PC-3 (cell line): ENCODE measurements at regions not wholly inside any gene's neighbourhood (a gene's known extent, or its start where the extent isn't known, plus 50 kb on each side); places are given as distances from the start of the nearest gene placed in this dataset.
A peak's percentile ranks its signal among the peaks of the same experiment; 100 is the strongest.

Experiments
- ATAC-seq: fragments of 200-7000 bp; cut with Tn5 transposase; 2 replicates; pipeline ENCODE4 v1.9.1; 2020; ENCODE audit warnings: mild to moderate bottlenecking, moderate library complexity
- BruUV-seq: library from RNA; stranded (reverse); fragments of 400-500 nt; replicated peaks from 2 replicates; lab custom pipeline; 2021; lab: Mats Ljungman, UMichigan
- CTCF ChIA-PET: fragments of 300-600 bp; sonication (Branson Sonifier 250); formaldehyde crosslinking; loops from one replicate; lab custom pipeline; 2022; ENCODE audit warnings: antibody characterized with exemption; lab: Charles Lee
- POLR2A ChIA-PET: fragments of 300-600 bp; sonication (Branson Sonifier 250); formaldehyde crosslinking; loops from one replicate; lab custom pipeline; 2022; ENCODE audit warnings: antibody characterized with exemption; ENCODE audit not compliant: unreplicated experiment; lab: Charles Lee
- DNase-seq: peaks from one replicate; pipeline ENCODE4 v3.0.0-alpha.2; 2015
- H2AFZ ChIP-seq: fragments of 300-600 bp; sonication (generic); 2 replicates; pipeline ENCODE4 v1.6.0; 2016; ENCODE audit warnings: antibody characterized with exemption, low read length
- H3F3A ChIP-seq: fragments of 300-600 bp; sonication (generic); one replicate; pipeline ENCODE4 v1.6.0; 2017; ENCODE audit warnings: antibody characterized with exemption, low read length, control low read depth, mild to moderate bottlenecking; ENCODE audit not compliant: unreplicated experiment
- H3K27ac ChIP-seq: fragments of 300-600 bp; sonication (generic); 2 replicates; pipeline ENCODE4 v1.5.1; 2016; ENCODE audit warnings: mild to moderate bottlenecking, low read length
- H3K27me3 ChIP-seq: fragments of 300-600 bp; sonication (generic); 2 replicates; pipeline ENCODE4 v1.6.1; 2016; ENCODE audit warnings: low read length, mixed read lengths
- H3K36me3 ChIP-seq: fragments of 300-600 bp; sonication (generic); 2 replicates; pipeline ENCODE4 v1.6.1; 2016; ENCODE audit warnings: low read depth, mixed run types, low read length, mixed read lengths
- H3K4me1 ChIP-seq: fragments of 300-600 bp; sonication (generic); 2 replicates; pipeline ENCODE4 v1.5.1; 2016; ENCODE audit warnings: low read length; ENCODE audit not compliant: insufficient read depth
- H3K4me2 ChIP-seq: fragments of 300-600 bp; sonication (generic); 2 replicates; pipeline ENCODE4 v1.6.0; 2016; ENCODE audit warnings: low read length
- H3K4me3 ChIP-seq: fragments of 300-600 bp; sonication (generic); 2 replicates; pipeline ENCODE4 v1.5.1; 2016; ENCODE audit warnings: mild to moderate bottlenecking, low read length, mixed read lengths
- H3K79me2 ChIP-seq: fragments of 300-600 bp; sonication (generic); 2 replicates; pipeline ENCODE4 v1.6.1; 2017; ENCODE audit warnings: low read length, mixed read lengths
- H3K9ac ChIP-seq: fragments of 300-600 bp; sonication (generic); 2 replicates; pipeline ENCODE4 v1.6.0; 2016; ENCODE audit warnings: mild to moderate bottlenecking, low read length
- H3K9me2 ChIP-seq: fragments of 300-600 bp; sonication (generic); replicated peaks from 2 replicates; pipeline ENCODE4 v1.6.1; 2016; ENCODE audit warnings: mixed run types, low read length, mixed read lengths
- H3K9me3 ChIP-seq: fragments of 300-600 bp; sonication (generic); 2 replicates; pipeline ENCODE4 v1.6.1; 2016; ENCODE audit warnings: low read length, mixed read lengths
- H4K20me1 ChIP-seq: fragments of 300-600 bp; sonication (generic); 2 replicates; pipeline ENCODE4 v1.6.1; 2016; ENCODE audit warnings: low read length, mixed read lengths
- EZH2 ChIP-seq: fragments of 300-600 bp; sonication (generic); IDR thresholded peaks from one replicate; pipeline ENCODE4 v1.6.1; 2017; ENCODE audit warnings: antibody characterized with exemption, mild to moderate bottlenecking, low read length; ENCODE audit not compliant: unreplicated experiment
- EZH2phosphoT487 ChIP-seq: fragments of 300-600 bp; sonication (generic); IDR thresholded peaks from 2 replicates; pipeline ENCODE4 v1.6.1; 2018; ENCODE audit warnings: mild to moderate bottlenecking, antibody characterized with exemption, low read length, borderline replicate concordance
- intact Hi-C: fragments of 100-400 bp; cut with micrococcal nuclease; formaldehyde crosslinking; loops from 2 replicates; pipeline ENCODE4 v1.9.0; 2023
- TF ChIP-seq, protein P1 (sequence below): fragments of 300-600 bp; sonication (generic); conservative IDR thresholded peaks from 2 replicates; pipeline ENCODE4 v1.5.1; 2017; ENCODE audit warnings: antibody characterized with exemption, low read depth, mild to moderate bottlenecking, low read length

GRCh38 chr2:52402128-52402527 lies 1365.5 kb upstream of the CHAC2 start:
- Histone ChIP-seq H3K36me3 (no peaks in the 10 kb centered on the region), H4K20me1 (no peaks in the 10 kb centered on the region), H3K27ac (no peak overlapping the region), H3K4me2 (no peak overlapping the region), H3K79me2 (no peaks in the 10 kb centered on the region), H3K4me1 (peaks cover 8% of the 10 kb centered on the region; the same call in 1 of the 2 replicates), H3K9me2 (0 out of 2 replicates have a peak, but pooled peaks cover 3% of the 10 kb centered on the region), H2AFZ (no peak overlapping the region), H3K27me3 (no peaks in the 10 kb centered on the region), H3F3A (no peaks in the 10 kb centered on the region), H3K4me3 (no peak overlapping the region), H3K9me3 (no peaks in the 10 kb centered on the region), H3K9ac (no peak overlapping the region)
- no peak for DNase-seq
- no peak for TF ChIP-seq EZH2
- no peak for TF ChIP-seq EZH2phosphoT487
- TF ChIP-seq, protein P1, sequence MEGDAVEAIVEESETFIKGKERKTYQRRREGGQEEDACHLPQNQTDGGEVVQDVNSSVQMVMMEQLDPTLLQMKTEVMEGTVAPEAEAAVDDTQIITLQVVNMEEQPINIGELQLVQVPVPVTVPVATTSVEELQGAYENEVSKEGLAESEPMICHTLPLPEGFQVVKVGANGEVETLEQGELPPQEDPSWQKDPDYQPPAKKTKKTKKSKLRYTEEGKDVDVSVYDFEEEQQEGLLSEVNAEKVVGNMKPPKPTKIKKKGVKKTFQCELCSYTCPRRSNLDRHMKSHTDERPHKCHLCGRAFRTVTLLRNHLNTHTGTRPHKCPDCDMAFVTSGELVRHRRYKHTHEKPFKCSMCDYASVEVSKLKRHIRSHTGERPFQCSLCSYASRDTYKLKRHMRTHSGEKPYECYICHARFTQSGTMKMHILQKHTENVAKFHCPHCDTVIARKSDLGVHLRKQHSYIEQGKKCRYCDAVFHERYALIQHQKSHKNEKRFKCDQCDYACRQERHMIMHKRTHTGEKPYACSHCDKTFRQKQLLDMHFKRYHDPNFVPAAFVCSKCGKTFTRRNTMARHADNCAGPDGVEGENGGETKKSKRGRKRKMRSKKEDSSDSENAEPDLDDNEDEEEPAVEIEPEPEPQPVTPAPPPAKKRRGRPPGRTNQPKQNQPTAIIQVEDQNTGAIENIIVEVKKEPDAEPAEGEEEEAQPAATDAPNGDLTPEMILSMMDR: no peak
- no TSS peak for BruUV-seq
- intact Hi-C loops: no loop called here
- POLR2A ChIA-PET: no interaction called here
- CTCF ChIA-PET: no interaction called here
- no peak for ATAC-seq

DNA sequence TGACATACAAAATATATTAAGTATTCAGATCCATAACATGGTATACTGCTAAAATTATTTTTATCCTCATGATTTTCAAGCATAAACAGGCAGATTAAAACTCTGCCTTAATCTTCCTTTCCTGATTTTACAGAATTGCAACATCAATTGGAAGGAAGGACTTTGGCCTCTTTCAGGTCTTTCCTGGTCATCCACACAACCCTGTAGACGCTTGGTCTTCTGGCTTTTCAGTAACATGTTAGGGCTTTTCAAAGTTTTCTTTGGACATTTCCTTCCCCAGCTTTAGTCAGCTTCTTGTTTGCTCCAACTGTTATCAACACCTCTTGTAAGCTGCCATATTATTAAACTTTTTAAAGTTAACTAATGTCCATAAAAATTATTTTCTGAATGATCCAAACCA lies 1364.9 kb upstream of the NRXN1 start:
- CTCF ChIA-PET: no interaction called here
- Histone ChIP-seq H3K9me2 (peaks cover 3% of the 10 kb centered on the region; the same call in 1 of the 2 replicates), H3K4me2 (no peak overlapping the region), H3K27me3 (no peaks in the 10 kb centered on the region), H3K36me3 (no peaks in the 10 kb centered on the region), H3K79me2 (no peaks in the 10 kb centered on the region), H3K27ac (no peak overlapping the region), H2AFZ (no peak overlapping the region), H3K9ac (no peak overlapping the region), H3K4me1 (no peaks in the 10 kb centered on the region), H3K4me3 (no peak overlapping the region), H4K20me1 (no peaks in the 10 kb centered on the region), H3F3A (no peaks in the 10 kb centered on the region), H3K9me3 (no peaks in the 10 kb centered on the region)
- DNase-seq (no peak), ATAC-seq (no peak)
- POLR2A ChIA-PET: no interaction called here
- no peak for TF ChIP-seq EZH2
- no peak for TF ChIP-seq EZH2phosphoT487
- TF ChIP-seq, protein P1: no peak
- intact Hi-C loops: no loop called here
- BruUV-seq: no TSS peak

- H3K9me3 ChIP-seq: no peaks in the 10 kb centered on the region
- H3K79me2 ChIP-seq: no peaks in the 10 kb centered on the region
- ChIA-PET POLR2A (no interaction called here), CTCF (interaction anchor here (0.6 kb wide), 1 partner anchor 1400 kb away, joined by 3 read pairs; no protein-coding TSS in a partner anchor)
- H3K4me3 ChIP-seq: no peak overlapping the region
- no peaks in the 10 kb centered on the region for H3K4me1 ChIP-seq
- no peaks in the 10 kb centered on the region for H4K20me1 ChIP-seq
- intact Hi-C loops: no loop called here
- TF ChIP-seq, protein P1: no peak
- TF ChIP-seq EZH2: no peak
- no peak for TF ChIP-seq EZH2phosphoT487
- H3F3A ChIP-seq: no peaks in the 10 kb centered on the region
- DNase-seq (peak; percentile 37), ATAC-seq (peak; percentile 77)
- peaks cover 2% of the 10 kb centered on the region; the same call in 1 of the 2 replicates for H3K9me2 ChIP-seq
- no peak overlapping the region for H3K4me2 ChIP-seq
- no peaks in the 10 kb centered on the region for H3K36me3 ChIP-seq
- H3K9ac ChIP-seq: no peak overlapping the region
- no peak overlapping the region for H3K27ac ChIP-seq
- no TSS peak for BruUV-seq
- H3K27me3 ChIP-seq: no peaks in the 10 kb centered on the region
- no peak overlapping the region for H2AFZ ChIP-seq
Observed at GRCh38 chr2:52395912-52396311, 1364.0 kb upstream of the NRXN1 start.
